HEK293 (cell line): ENCODE measurements at regions not wholly inside any gene's neighbourhood (a gene's known extent, or its start where the extent isn't known, plus 50 kb on each side); places are given as distances from the start of the nearest gene placed in this dataset.

Source experiments
- GLIS1 ChIP-seq: fragments of 450-650 bp; formaldehyde crosslinking; IDR thresholded peaks from 2 replicates; pipeline ENCODE4 v1.5.1; 2016; ENCODE audit warnings: missing biosample characterization, missing genetic modification characterization
- KLF16 ChIP-seq: fragments of 450-650 bp; formaldehyde crosslinking; IDR thresholded peaks from 2 replicates; pipeline ENCODE4 v1.5.1; 2017; ENCODE audit warnings: missing biosample characterization, missing genetic modification characterization
- KLF7 ChIP-seq: fragments of 450-650 bp; formaldehyde crosslinking; IDR thresholded peaks from 2 replicates; pipeline ENCODE4 v1.5.1; 2016; ENCODE audit warnings: missing biosample characterization, missing genetic modification characterization, borderline replicate concordance
- PRDM10 ChIP-seq: fragments of 450-650 bp; formaldehyde crosslinking; IDR thresholded peaks from 2 replicates; pipeline ENCODE4 v1.5.1; 2016; ENCODE audit warnings: missing biosample characterization, missing genetic modification characterization
- SCRT2 ChIP-seq: fragments of 450-650 bp; formaldehyde crosslinking; IDR thresholded peaks from 2 replicates; pipeline ENCODE4 v1.5.1; 2016; ENCODE audit warnings: missing biosample characterization, missing genetic modification characterization
- YY1 ChIP-seq: fragments of 450-650 bp; formaldehyde crosslinking; IDR thresholded peaks from 2 replicates; pipeline ENCODE4 v1.5.1; 2018; ENCODE audit warnings: missing biosample characterization, missing genetic modification characterization
- ZBTB20 ChIP-seq: fragments of 450-650 bp; formaldehyde crosslinking; IDR thresholded peaks from 2 replicates; pipeline ENCODE4 v1.5.1; 2016; ENCODE audit warnings: missing biosample characterization, missing genetic modification characterization
- ZEB2 ChIP-seq: fragments of 450-650 bp; formaldehyde crosslinking; IDR thresholded peaks from 2 replicates; pipeline ENCODE4 v1.5.1; 2016; ENCODE audit warnings: missing biosample characterization, missing genetic modification characterization
- ZFP37 ChIP-seq: fragments of 450-650 bp; formaldehyde crosslinking; IDR thresholded peaks from 2 replicates; pipeline ENCODE4 v1.5.1; 2016; ENCODE audit warnings: missing biosample characterization, missing genetic modification characterization
- ZNF10 ChIP-seq: fragments of 450-650 bp; formaldehyde crosslinking; IDR thresholded peaks from 2 replicates; pipeline ENCODE4 v1.5.1; 2017; ENCODE audit warnings: missing biosample characterization, missing genetic modification characterization
- ZNF114 ChIP-seq: fragments of 450-650 bp; formaldehyde crosslinking; IDR thresholded peaks from 2 replicates; pipeline ENCODE4 v1.5.0; 2017; ENCODE audit warnings: missing biosample characterization, missing genetic modification characterization
- ZNF146 ChIP-seq: fragments of 450-650 bp; formaldehyde crosslinking; IDR thresholded peaks from 2 replicates; pipeline ENCODE4 v1.5.1; 2016; ENCODE audit warnings: missing biosample characterization, missing genetic modification characterization
- ZNF2 ChIP-seq: fragments of 450-650 bp; formaldehyde crosslinking; IDR thresholded peaks from 2 replicates; pipeline ENCODE4 v1.5.1; 2016; ENCODE audit warnings: missing biosample characterization, missing genetic modification characterization
- ZNF24 ChIP-seq: fragments of 450-650 bp; formaldehyde crosslinking; IDR thresholded peaks from 2 replicates; pipeline ENCODE4 v1.5.1; 2016; ENCODE audit warnings: missing biosample characterization, missing genetic modification characterization
- ZNF416 ChIP-seq: fragments of 450-650 bp; formaldehyde crosslinking; IDR thresholded peaks from 2 replicates; pipeline ENCODE4 v1.5.1; 2016; ENCODE audit warnings: missing biosample characterization, missing genetic modification characterization
- ZNF558 ChIP-seq: fragments of 450-650 bp; formaldehyde crosslinking; IDR thresholded peaks from 2 replicates; pipeline ENCODE4 v1.5.1; 2016; ENCODE audit warnings: missing biosample characterization, missing genetic modification characterization
- ZNF560 ChIP-seq: fragments of 450-650 bp; formaldehyde crosslinking; IDR thresholded peaks from 2 replicates; pipeline ENCODE4 v1.5.1; 2017; ENCODE audit warnings: missing biosample characterization, missing genetic modification characterization, borderline replicate concordance
- ZNF626 ChIP-seq: fragments of 450-650 bp; sonication (Bioruptor Pico); formaldehyde crosslinking; IDR thresholded peaks from 2 replicates; pipeline ENCODE4 v1.5.1; 2018; ENCODE audit warnings: missing biosample characterization, missing genetic modification characterization, inconsistent platforms
- ZNF629 ChIP-seq: fragments of 450-650 bp; formaldehyde crosslinking; IDR thresholded peaks from 2 replicates; pipeline ENCODE4 v1.5.1; 2017; ENCODE audit warnings: missing biosample characterization, missing genetic modification characterization
- ZNF639 ChIP-seq: fragments of 450-650 bp; formaldehyde crosslinking; IDR thresholded peaks from 2 replicates; pipeline ENCODE4 v1.5.1; 2016; ENCODE audit warnings: missing biosample characterization, missing genetic modification characterization
- ZNF692 ChIP-seq: fragments of 450-650 bp; formaldehyde crosslinking; IDR thresholded peaks from 2 replicates; pipeline ENCODE4 v1.5.1; 2016; ENCODE audit warnings: missing biosample characterization, missing genetic modification characterization
- ZNF776 ChIP-seq: fragments of 450-650 bp; formaldehyde crosslinking; IDR thresholded peaks from 2 replicates; pipeline ENCODE4 v1.5.0; 2017; ENCODE audit warnings: missing biosample characterization, missing genetic modification characterization, borderline replicate concordance
- ZNF843 ChIP-seq: fragments of 450-650 bp; formaldehyde crosslinking; IDR thresholded peaks from 2 replicates; pipeline ENCODE4 v1.5.1; 2016; ENCODE audit warnings: missing biosample characterization, missing genetic modification characterization
- TF ChIP-seq, protein P1 (sequence below): fragments of 450-650 bp; formaldehyde crosslinking; IDR thresholded peaks from 2 replicates; pipeline ENCODE4 v1.5.1; 2017; ENCODE audit warnings: missing biosample characterization, missing genetic modification characterization
- TF ChIP-seq, protein P2 (sequence below): fragments of 450-650 bp; formaldehyde crosslinking; IDR thresholded peaks from 2 replicates; pipeline ENCODE4 v1.5.1; 2016; ENCODE audit warnings: missing biosample characterization, missing genetic modification characterization, borderline replicate concordance

DNA sequence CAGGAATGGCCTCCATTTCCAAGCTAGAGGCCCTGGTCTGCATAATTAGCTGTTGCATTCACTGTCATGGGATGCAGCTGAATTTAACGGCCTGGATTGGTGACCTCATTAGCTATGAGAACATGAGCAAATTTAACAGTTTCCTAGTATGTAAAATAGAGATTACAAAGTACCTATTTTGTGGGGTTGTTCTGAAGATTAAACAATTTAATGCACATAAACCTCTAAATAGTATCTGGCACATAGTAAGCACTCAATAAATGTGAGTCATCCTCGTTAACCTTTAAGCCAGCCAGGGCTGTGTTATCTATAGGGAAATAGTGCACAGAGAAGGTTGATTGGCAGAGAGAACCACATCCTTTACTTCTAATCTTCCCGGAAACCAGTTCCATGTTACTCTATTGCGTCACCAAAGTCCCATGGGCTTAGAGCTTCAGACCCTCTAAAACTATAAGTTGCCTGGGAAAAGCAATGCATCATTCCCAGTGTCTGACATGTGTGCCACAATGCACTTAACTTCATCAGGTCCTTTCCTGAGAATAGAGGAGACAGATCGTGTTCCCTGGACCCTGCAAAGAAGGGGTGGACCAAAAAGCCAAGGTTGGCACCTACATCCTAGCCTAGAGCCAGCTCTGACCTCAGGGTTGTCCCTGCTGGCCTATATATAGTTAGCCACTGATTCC is 196.5 kb downstream of the LNPK start (continued):
- TF ChIP-seq ZNF626 (tag by site-specific recombination) (0 out of 2 replicates have a peak, but pooled peaks have one; percentile 50), ZNF10 (tag by site-specific recombination) (peak; percentile 64; the same call in 1 of the 2 replicates), KLF7 (0 out of 2 replicates have a peak, but pooled peaks have one; percentile 17), PRDM10 (tag by site-specific recombination) (peak; percentile 37; the same call in 1 of the 2 replicates), ZNF692 (tag by site-specific recombination) (peak; percentile 54; the same call in 1 of the 2 replicates), ZNF2 (0 out of 2 replicates have a peak, but pooled peaks have one; percentile 21), ZEB2 (tag by site-specific recombination) (peak; percentile 98), ZBTB20 (tag by site-specific recombination) (no peak), ZNF558 (tag by site-specific recombination) (no peak), ZNF639 (tag by site-specific recombination) (peak; percentile 97), ZNF776 (no peak), GLIS1 (tag by site-specific recombination) (peak; percentile 38; the same call in 1 of the 2 replicates), ZNF843 (peak; percentile 98), ZNF629 (tag by site-specific recombination) (peak; percentile 98), YY1 (tag by site-specific recombination) (no peak), ZFP37 (tag by site-specific recombination) (peak; percentile 73), SCRT2 (tag by site-specific recombination) (peak; percentile 63), ZNF560 (tag by site-specific recombination) (no peak), ZNF24 (peak; percentile 92), KLF16 (tag by site-specific recombination) (0 out of 2 replicates have a peak, but pooled peaks have one; percentile 49), ZNF416 (tag by site-specific recombination) (no peak), ZNF146 (tag by site-specific recombination) (0 out of 2 replicates have a peak, but pooled peaks have one; percentile 39), ZNF114 (tag by site-specific recombination) (no peak)
- TF ChIP-seq, protein P1, sequence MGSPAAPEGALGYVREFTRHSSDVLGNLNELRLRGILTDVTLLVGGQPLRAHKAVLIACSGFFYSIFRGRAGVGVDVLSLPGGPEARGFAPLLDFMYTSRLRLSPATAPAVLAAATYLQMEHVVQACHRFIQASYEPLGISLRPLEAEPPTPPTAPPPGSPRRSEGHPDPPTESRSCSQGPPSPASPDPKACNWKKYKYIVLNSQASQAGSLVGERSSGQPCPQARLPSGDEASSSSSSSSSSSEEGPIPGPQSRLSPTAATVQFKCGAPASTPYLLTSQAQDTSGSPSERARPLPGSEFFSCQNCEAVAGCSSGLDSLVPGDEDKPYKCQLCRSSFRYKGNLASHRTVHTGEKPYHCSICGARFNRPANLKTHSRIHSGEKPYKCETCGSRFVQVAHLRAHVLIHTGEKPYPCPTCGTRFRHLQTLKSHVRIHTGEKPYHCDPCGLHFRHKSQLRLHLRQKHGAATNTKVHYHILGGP (tag by site-specific recombination), result peak; percentile 52
- TF ChIP-seq, protein P2, sequence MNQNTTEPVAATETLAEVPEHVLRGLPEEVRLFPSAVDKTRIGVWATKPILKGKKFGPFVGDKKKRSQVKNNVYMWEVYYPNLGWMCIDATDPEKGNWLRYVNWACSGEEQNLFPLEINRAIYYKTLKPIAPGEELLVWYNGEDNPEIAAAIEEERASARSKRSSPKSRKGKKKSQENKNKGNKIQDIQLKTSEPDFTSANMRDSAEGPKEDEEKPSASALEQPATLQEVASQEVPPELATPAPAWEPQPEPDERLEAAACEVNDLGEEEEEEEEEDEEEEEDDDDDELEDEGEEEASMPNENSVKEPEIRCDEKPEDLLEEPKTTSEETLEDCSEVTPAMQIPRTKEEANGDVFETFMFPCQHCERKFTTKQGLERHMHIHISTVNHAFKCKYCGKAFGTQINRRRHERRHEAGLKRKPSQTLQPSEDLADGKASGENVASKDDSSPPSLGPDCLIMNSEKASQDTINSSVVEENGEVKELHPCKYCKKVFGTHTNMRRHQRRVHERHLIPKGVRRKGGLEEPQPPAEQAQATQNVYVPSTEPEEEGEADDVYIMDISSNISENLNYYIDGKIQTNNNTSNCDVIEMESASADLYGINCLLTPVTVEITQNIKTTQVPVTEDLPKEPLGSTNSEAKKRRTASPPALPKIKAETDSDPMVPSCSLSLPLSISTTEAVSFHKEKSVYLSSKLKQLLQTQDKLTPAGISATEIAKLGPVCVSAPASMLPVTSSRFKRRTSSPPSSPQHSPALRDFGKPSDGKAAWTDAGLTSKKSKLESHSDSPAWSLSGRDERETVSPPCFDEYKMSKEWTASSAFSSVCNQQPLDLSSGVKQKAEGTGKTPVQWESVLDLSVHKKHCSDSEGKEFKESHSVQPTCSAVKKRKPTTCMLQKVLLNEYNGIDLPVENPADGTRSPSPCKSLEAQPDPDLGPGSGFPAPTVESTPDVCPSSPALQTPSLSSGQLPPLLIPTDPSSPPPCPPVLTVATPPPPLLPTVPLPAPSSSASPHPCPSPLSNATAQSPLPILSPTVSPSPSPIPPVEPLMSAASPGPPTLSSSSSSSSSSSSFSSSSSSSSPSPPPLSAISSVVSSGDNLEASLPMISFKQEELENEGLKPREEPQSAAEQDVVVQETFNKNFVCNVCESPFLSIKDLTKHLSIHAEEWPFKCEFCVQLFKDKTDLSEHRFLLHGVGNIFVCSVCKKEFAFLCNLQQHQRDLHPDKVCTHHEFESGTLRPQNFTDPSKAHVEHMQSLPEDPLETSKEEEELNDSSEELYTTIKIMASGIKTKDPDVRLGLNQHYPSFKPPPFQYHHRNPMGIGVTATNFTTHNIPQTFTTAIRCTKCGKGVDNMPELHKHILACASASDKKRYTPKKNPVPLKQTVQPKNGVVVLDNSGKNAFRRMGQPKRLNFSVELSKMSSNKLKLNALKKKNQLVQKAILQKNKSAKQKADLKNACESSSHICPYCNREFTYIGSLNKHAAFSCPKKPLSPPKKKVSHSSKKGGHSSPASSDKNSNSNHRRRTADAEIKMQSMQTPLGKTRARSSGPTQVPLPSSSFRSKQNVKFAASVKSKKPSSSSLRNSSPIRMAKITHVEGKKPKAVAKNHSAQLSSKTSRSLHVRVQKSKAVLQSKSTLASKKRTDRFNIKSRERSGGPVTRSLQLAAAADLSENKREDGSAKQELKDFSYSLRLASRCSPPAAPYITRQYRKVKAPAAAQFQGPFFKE (tag by site-specific recombination), result no peak
